ENCODE measurements at regions not wholly inside any gene's neighbourhood (a gene's known extent, or its start where the extent isn't known, plus 50 kb on each side); places are given as distances from the start of the nearest gene placed in this dataset.

DNA sequence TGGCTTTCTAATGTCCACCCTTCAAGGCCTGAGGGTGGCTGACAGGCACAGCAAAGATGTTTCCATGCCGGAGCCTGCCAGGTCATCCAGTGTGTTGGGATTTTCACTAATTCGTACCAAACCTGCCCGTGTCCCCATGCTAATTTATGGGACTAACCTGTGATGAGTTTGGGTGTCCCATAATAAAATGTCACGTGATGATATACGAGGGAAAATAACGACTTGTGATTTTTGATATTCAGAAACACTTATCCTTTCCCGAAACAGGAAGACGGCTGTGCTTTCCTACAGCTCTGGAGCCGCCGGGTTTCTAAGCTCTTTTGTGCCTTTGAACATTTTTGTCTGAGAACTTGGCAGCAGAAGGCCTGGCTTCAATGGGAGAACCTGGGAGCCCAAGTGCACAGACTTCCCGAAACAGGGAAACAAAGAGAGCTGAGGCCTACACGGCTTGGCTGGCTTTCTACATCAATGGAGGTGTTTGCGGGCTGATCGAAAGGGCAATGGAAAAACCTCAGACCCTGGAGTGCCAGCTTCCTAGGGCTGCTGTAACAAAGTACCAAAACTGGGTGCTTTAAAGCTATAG, 171.9 kb upstream of the JARID2 start:
- H2AFZ ChIP-seq (ENCODE audit: low read depth, low read length), result no peak overlapping the region
- H2BK120ac ChIP-seq (ENCODE audit: low read depth, low read length), result no peak overlapping the region
- no peak overlapping the region for H3K4me2 ChIP-seq (ENCODE audit: low read length, poor library complexity, severe bottlenecking)
- peak overlapping the region in 1 of 2 experiments; percentile 50 for H2BK12ac ChIP-seq (ENCODE audit: low read length in 2 of 2)
- no peak overlapping the region for H4K91ac ChIP-seq (ENCODE audit: low read length)
- H3K4me1 ChIP-seq (ENCODE audit: control insufficient read depth, insufficient read depth, low read depth, low read length), result no peaks in the 10 kb centered on the region
- no peak overlapping the region for H4K8ac ChIP-seq (ENCODE audit: low read length)
- no peaks in the 10 kb centered on the region for H3K79me1 ChIP-seq (replicated peaks; ENCODE audit: low read length, poor library complexity, severe bottlenecking)
- H2AK5ac ChIP-seq (ENCODE audit: low read length, severe bottlenecking), result no peak overlapping the region
- H3K27ac ChIP-seq (ENCODE audit: low read length, poor library complexity, severe bottlenecking), result no peak overlapping the region
- WGBS, result 95% methylated on average over 14 of the region's 14 CpGs
- peaks cover 0 to 4% of the 10 kb centered on the region in 2 experiments for H3K27me3 ChIP-seq (ENCODE audit: control insufficient read depth in 1 of 2, insufficient read depth in 1 of 2, low read length in 2 of 2)
- no peak overlapping the region for H3K4me3 ChIP-seq (ENCODE audit: insufficient read depth in 1 of 2, low read depth in 1 of 2, low read length in 2 of 2)
- no peaks in the 10 kb centered on the region for H3K9me3 ChIP-seq (ENCODE audit: control insufficient read depth, low read length)
- no peak overlapping the region for H3K9ac ChIP-seq (ENCODE audit: low read length)
- H2BK15ac ChIP-seq (ENCODE audit: low read depth, poor library complexity, severe bottlenecking), result no peak overlapping the region
- no peak overlapping the region for H3K14ac ChIP-seq (ENCODE audit: low read length in 2 of 2)
- DNase-seq, result no peak
- no peak overlapping the region for H2BK5ac ChIP-seq (ENCODE audit: low read depth, low read length, poor library complexity, severe bottlenecking)
- H3K4ac ChIP-seq (ENCODE audit: low read depth in 1 of 2, low read length in 2 of 2), result no peak overlapping the region
- no peak overlapping the region for H3K23ac ChIP-seq (ENCODE audit: low read length in 2 of 2)
- no peaks in the 10 kb centered on the region for H3K36me3 ChIP-seq (ENCODE audit: control insufficient read depth in 1 of 2, insufficient read depth in 2 of 2, low read depth in 1 of 2, low read length in 2 of 2)
- no peak overlapping the region for H3K18ac ChIP-seq (ENCODE audit: low read depth in 1 of 2, low read length in 2 of 2)

DNA sequence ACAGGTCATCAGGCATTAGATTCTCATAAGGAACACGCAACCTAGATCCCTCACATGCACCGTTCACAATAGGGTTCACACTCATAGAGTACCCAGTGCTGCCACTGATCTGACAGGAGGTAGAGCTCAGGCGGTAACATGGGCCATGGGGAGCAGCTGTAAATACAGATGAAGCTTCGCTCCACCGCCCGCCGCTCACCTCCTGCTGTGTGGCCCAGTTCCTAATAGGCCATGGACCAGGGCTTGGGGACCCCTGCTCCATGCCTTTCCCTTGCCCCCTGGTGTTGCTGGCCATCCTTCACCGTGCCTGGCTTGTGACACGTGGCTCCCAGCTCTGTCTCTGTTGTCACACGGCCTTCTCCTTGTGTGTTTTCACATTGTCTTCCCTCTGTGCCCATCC, 171.1 kb upstream of the JARID2 start:
- no peak overlapping the region for H4K8ac ChIP-seq (ENCODE audit: low read length)
- H3K23ac ChIP-seq (ENCODE audit: low read length in 2 of 2), result no peak overlapping the region
- no peak overlapping the region for H2BK5ac ChIP-seq (ENCODE audit: low read depth, low read length, poor library complexity, severe bottlenecking)
- no peaks in the 10 kb centered on the region for H3K79me1 ChIP-seq (replicated peaks; ENCODE audit: low read length, poor library complexity, severe bottlenecking)
- H3K9ac ChIP-seq (ENCODE audit: low read length), result no peak overlapping the region
- H3K4me2 ChIP-seq (ENCODE audit: low read length, poor library complexity, severe bottlenecking), result no peak overlapping the region
- no peak overlapping the region for H2BK12ac ChIP-seq (ENCODE audit: low read length in 2 of 2)
- no peak for DNase-seq
- no peak overlapping the region for H2AFZ ChIP-seq (ENCODE audit: low read depth, low read length)
- no peaks in the 10 kb centered on the region for H3K4me1 ChIP-seq (ENCODE audit: control insufficient read depth, insufficient read depth, low read depth, low read length)
- H3K36me3 ChIP-seq (ENCODE audit: control insufficient read depth in 1 of 2, insufficient read depth in 2 of 2, low read depth in 1 of 2, low read length in 2 of 2), result no peaks in the 10 kb centered on the region
- no peak overlapping the region for H2BK120ac ChIP-seq (ENCODE audit: low read depth, low read length)
- no peak overlapping the region for H3K4ac ChIP-seq (ENCODE audit: low read depth in 1 of 2, low read length in 2 of 2)
- H3K27me3 ChIP-seq (ENCODE audit: control insufficient read depth in 1 of 2, insufficient read depth in 1 of 2, low read length in 2 of 2), result peaks cover 0 to 4% of the 10 kb centered on the region in 2 experiments
- no peaks in the 10 kb centered on the region for H3K9me3 ChIP-seq (ENCODE audit: control insufficient read depth, low read length)
- no peak overlapping the region for H3K18ac ChIP-seq (ENCODE audit: low read depth in 1 of 2, low read length in 2 of 2)
- no peak overlapping the region for H2BK15ac ChIP-seq (ENCODE audit: low read depth, poor library complexity, severe bottlenecking)
- H3K27ac ChIP-seq (ENCODE audit: low read length, poor library complexity, severe bottlenecking), result no peak overlapping the region
- no peak overlapping the region for H3K4me3 ChIP-seq (ENCODE audit: insufficient read depth in 1 of 2, low read depth in 1 of 2, low read length in 2 of 2)
- H2AK5ac ChIP-seq (ENCODE audit: low read length, severe bottlenecking), result no peak overlapping the region
- H4K91ac ChIP-seq (ENCODE audit: low read length), result no peak overlapping the region
- H3K14ac ChIP-seq (ENCODE audit: low read length in 2 of 2), result no peak overlapping the region
- WGBS, result 95% methylated on average over 10 of the region's 10 CpGs

DNA sequence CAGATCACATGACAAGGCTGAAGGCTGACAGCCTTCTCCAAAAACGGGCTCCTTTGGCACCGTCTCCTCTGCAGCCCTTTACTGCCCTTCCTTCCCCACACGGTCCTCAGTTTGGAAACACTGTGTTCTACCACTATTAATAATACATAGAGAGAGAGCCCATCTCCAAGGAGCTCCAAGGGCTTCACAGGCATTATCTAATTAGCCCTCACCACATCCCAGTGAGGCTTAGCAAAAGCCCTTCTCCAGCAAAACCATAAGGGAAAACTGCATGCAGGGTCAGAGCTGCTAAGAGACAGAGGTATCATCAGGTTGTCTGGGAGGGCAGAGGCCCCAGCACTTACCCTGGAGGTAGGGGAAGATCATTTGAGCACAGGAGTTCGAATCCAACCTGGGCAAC, 169.3 kb upstream of the JARID2 start:
- H2BK12ac ChIP-seq (ENCODE audit: low read length in 2 of 2), result no peak overlapping the region
- no peaks in the 10 kb centered on the region for H3K4me1 ChIP-seq (ENCODE audit: control insufficient read depth, insufficient read depth, low read depth, low read length)
- no peak overlapping the region for H2BK120ac ChIP-seq (ENCODE audit: low read depth, low read length)
- no peak overlapping the region for H3K27ac ChIP-seq (ENCODE audit: low read length, poor library complexity, severe bottlenecking)
- H3K9ac ChIP-seq (ENCODE audit: low read length), result no peak overlapping the region
- no peak overlapping the region for H4K8ac ChIP-seq (ENCODE audit: low read length)
- H2AFZ ChIP-seq (ENCODE audit: low read depth, low read length), result no peak overlapping the region
- H3K14ac ChIP-seq (ENCODE audit: low read length in 2 of 2), result no peak overlapping the region
- no peak overlapping the region for H3K4me3 ChIP-seq (ENCODE audit: insufficient read depth in 1 of 2, low read depth in 1 of 2, low read length in 2 of 2)
- no peaks in the 10 kb centered on the region for H3K9me3 ChIP-seq (ENCODE audit: control insufficient read depth, low read length)
- no peak overlapping the region for H2BK15ac ChIP-seq (ENCODE audit: low read depth, poor library complexity, severe bottlenecking)
- no peak overlapping the region for H3K4me2 ChIP-seq (ENCODE audit: low read length, poor library complexity, severe bottlenecking)
- DNase-seq, result no peak
- no peaks in the 10 kb centered on the region for H3K36me3 ChIP-seq (ENCODE audit: control insufficient read depth in 1 of 2, insufficient read depth in 2 of 2, low read depth in 1 of 2, low read length in 2 of 2)
- H3K18ac ChIP-seq (ENCODE audit: low read depth in 1 of 2, low read length in 2 of 2), result no peak overlapping the region
- no peak overlapping the region for H2BK5ac ChIP-seq (ENCODE audit: low read depth, low read length, poor library complexity, severe bottlenecking)
- 94% methylated on average over 3 of the region's 4 CpGs for WGBS
- H4K91ac ChIP-seq (ENCODE audit: low read length), result no peak overlapping the region
- H3K23ac ChIP-seq (ENCODE audit: low read length in 2 of 2), result no peak overlapping the region
- H3K79me1 ChIP-seq (replicated peaks; ENCODE audit: low read length, poor library complexity, severe bottlenecking), result no peaks in the 10 kb centered on the region
- H3K27me3 ChIP-seq (ENCODE audit: control insufficient read depth in 1 of 2, insufficient read depth in 1 of 2, low read length in 2 of 2), result peaks cover 0 to 4% of the 10 kb centered on the region in 2 experiments
- H3K4ac ChIP-seq (ENCODE audit: low read depth in 1 of 2, low read length in 2 of 2), result no peak overlapping the region
- no peak overlapping the region for H2AK5ac ChIP-seq (ENCODE audit: low read length, severe bottlenecking)

DNA sequence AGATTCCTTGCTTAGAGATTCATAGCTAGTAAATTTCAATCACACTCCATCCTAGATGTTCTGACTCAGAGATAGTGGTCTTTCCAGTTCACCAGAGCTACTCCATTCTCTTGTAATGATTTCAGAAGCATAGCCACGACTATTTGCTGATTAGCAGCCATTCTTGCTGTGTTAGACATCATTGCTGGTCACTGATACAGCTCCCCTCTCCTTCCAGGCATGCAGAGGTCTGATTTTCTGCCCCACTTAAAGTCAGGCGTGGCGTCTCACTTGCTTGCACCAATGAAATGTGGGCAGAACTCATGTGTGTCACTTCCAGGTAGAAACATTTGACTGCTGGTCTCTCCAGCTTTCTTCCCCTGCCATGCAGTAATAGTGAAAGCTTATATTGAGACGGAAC, 168.9 kb upstream of the JARID2 start:
- no peak for DNase-seq
- H3K23ac ChIP-seq (ENCODE audit: low read length in 2 of 2), result no peak overlapping the region
- H3K14ac ChIP-seq (ENCODE audit: low read length in 2 of 2), result no peak overlapping the region
- H3K9me3 ChIP-seq (ENCODE audit: control insufficient read depth, low read length), result no peaks in the 10 kb centered on the region
- H2BK5ac ChIP-seq (ENCODE audit: low read depth, low read length, poor library complexity, severe bottlenecking), result no peak overlapping the region
- H4K91ac ChIP-seq (ENCODE audit: low read length), result no peak overlapping the region
- no peaks in the 10 kb centered on the region for H3K79me1 ChIP-seq (replicated peaks; ENCODE audit: low read length, poor library complexity, severe bottlenecking)
- H2AK5ac ChIP-seq (ENCODE audit: low read length, severe bottlenecking), result no peak overlapping the region
- no peak overlapping the region for H3K27ac ChIP-seq (ENCODE audit: low read length, poor library complexity, severe bottlenecking)
- H3K36me3 ChIP-seq (ENCODE audit: control insufficient read depth in 1 of 2, insufficient read depth in 2 of 2, low read depth in 1 of 2, low read length in 2 of 2), result no peaks in the 10 kb centered on the region
- no peak overlapping the region for H4K8ac ChIP-seq (ENCODE audit: low read length)
- H3K9ac ChIP-seq (ENCODE audit: low read length), result no peak overlapping the region
- H2BK120ac ChIP-seq (ENCODE audit: low read depth, low read length), result no peak overlapping the region
- H2BK12ac ChIP-seq (ENCODE audit: low read length in 2 of 2), result no peak overlapping the region
- H2AFZ ChIP-seq (ENCODE audit: low read depth, low read length), result no peak overlapping the region
- 87% methylated on average over 4 of the region's 4 CpGs for WGBS
- H3K4ac ChIP-seq (ENCODE audit: low read depth in 1 of 2, low read length in 2 of 2), result no peak overlapping the region
- H3K4me1 ChIP-seq (ENCODE audit: control insufficient read depth, insufficient read depth, low read depth, low read length), result no peaks in the 10 kb centered on the region
- no peak overlapping the region for H3K4me2 ChIP-seq (ENCODE audit: low read length, poor library complexity, severe bottlenecking)
- no peak overlapping the region for H2BK15ac ChIP-seq (ENCODE audit: low read depth, poor library complexity, severe bottlenecking)
- H3K27me3 ChIP-seq (ENCODE audit: control insufficient read depth in 1 of 2, insufficient read depth in 1 of 2, low read length in 2 of 2), result peaks cover 0 to 2% of the 10 kb centered on the region in 2 experiments
- no peak overlapping the region for H3K4me3 ChIP-seq (ENCODE audit: insufficient read depth in 1 of 2, low read depth in 1 of 2, low read length in 2 of 2)
- no peak overlapping the region for H3K18ac ChIP-seq (ENCODE audit: low read depth in 1 of 2, low read length in 2 of 2)

Measured in mesenchymal stem cell (in vitro differentiated cells and primary cell).